GM23338 (cell line): ENCODE measurements at regions not wholly inside any gene's neighbourhood (a gene's known extent, or its start where the extent isn't known, plus 50 kb on each side); places are given as distances from the start of the nearest gene placed in this dataset.

Experiments used
- ATAC-seq: fragments of 200-7000 bp; cut with Tn5 transposase; 3 replicates; pipeline ENCODE4 v1.9.1; 2020
- DNase-seq: peaks from one replicate; pipeline ENCODE4 v3.0.0-alpha.2; 2015; ENCODE audit warnings: low spot score
- H2AFZ ChIP-seq: fragments of 200-600 bp; sonication (generic); 2 replicates; pipeline ENCODE4 v1.8.0; 2016; ENCODE audit warnings: antibody characterized with exemption, mild to moderate bottlenecking, moderate library complexity
- H3F3A ChIP-seq: fragments of 200-600 bp; sonication (generic); replicated peaks from 2 replicates; pipeline ENCODE4 v1.8.0; 2017; ENCODE audit warnings: antibody characterized with exemption, mixed run types, low read depth
- H3K27ac ChIP-seq: fragments of 200-600 bp; sonication (generic); 2 replicates; pipeline ENCODE4 v1.6.1; 2016; ENCODE audit warnings: low read depth
- H3K27me3 ChIP-seq: fragments of 200-600 bp; sonication (generic); 2 replicates; pipeline ENCODE4 v1.8.0; 2016; ENCODE audit warnings: mild to moderate bottlenecking, mixed run types, moderate library complexity; ENCODE audit not compliant: insufficient read depth
- H3K36me3 ChIP-seq: fragments of 200-600 bp; sonication (generic); 2 replicates; pipeline ENCODE4 v1.8.0; 2016; ENCODE audit warnings: mild to moderate bottlenecking; ENCODE audit not compliant: insufficient read depth
- H3K4me1 ChIP-seq: fragments of 200-600 bp; sonication (generic); 2 replicates; pipeline ENCODE4 v1.8.0; 2016; ENCODE audit warnings: mild to moderate bottlenecking, moderate library complexity; ENCODE audit not compliant: insufficient read depth
- H3K4me2 ChIP-seq: fragments of 200-600 bp; sonication (generic); 2 replicates; pipeline ENCODE4 v1.7.1; 2017; ENCODE audit warnings: mixed run types
- H3K4me3 ChIP-seq: fragments of 200-600 bp; sonication (generic); 2 replicates; pipeline ENCODE4 v1.6.1; 2016; ENCODE audit warnings: mixed run types
- H3K79me2 ChIP-seq: fragments of 200-600 bp; sonication (generic); replicated peaks from 2 replicates; pipeline ENCODE4 v1.8.0; 2017; ENCODE audit warnings: mild to moderate bottlenecking; ENCODE audit not compliant: insufficient read depth
- H3K9me2 ChIP-seq: fragments of 200-600 bp; sonication (generic); 2 replicates; pipeline ENCODE4 v1.8.0; 2017; ENCODE audit not compliant: insufficient read depth
- H4K20me1 ChIP-seq: fragments of 200-600 bp; sonication (generic); replicated peaks from 2 replicates; pipeline ENCODE4 v1.8.0; 2017; ENCODE audit warnings: mild to moderate bottlenecking; ENCODE audit not compliant: insufficient read depth
- H3K27ac Mint-ChIP-seq: 2 replicates; pipeline ENCODE4 v1.8.0; 2020; ENCODE audit warnings: inconsistent platforms, mild to moderate bottlenecking, moderate library complexity, mixed read lengths
- H3K27me3 Mint-ChIP-seq: 3 replicates; pipeline ENCODE4 v1.8.0; 2022; ENCODE audit warnings: low read depth, mild to moderate bottlenecking, moderate library complexity, mixed read lengths, inconsistent platforms; ENCODE audit not compliant: insufficient read depth, poor library complexity
- H3K36me3 Mint-ChIP-seq: 3 replicates; pipeline ENCODE4 v1.8.0; 2021; ENCODE audit warnings: low read depth, mild to moderate bottlenecking, inconsistent platforms, moderate library complexity, mixed read lengths
- H3K4me1 Mint-ChIP-seq: 3 replicates; pipeline ENCODE4 v1.8.0; 2020; ENCODE audit warnings: mild to moderate bottlenecking, inconsistent platforms, mixed read lengths
- H3K4me3 Mint-ChIP-seq: 3 replicates; pipeline ENCODE4 v1.8.0; 2021; ENCODE audit warnings: moderate library complexity, mild to moderate bottlenecking, inconsistent platforms, mixed read lengths
- H3K9me3 Mint-ChIP-seq: 3 replicates; pipeline ENCODE4 v1.8.0; 2020; ENCODE audit warnings: moderate library complexity, mild to moderate bottlenecking, inconsistent platforms, mixed read lengths
- CREB1 ChIP-seq: fragments of 250-450 bp; sonication (Bioruptor Pico); IDR thresholded peaks from 2 replicates; pipeline ENCODE4 v1.5.0; 2020; ENCODE audit warnings: low read depth, mild to moderate bottlenecking, moderate library complexity
- POLR2AphosphoS5 ChIP-seq: IDR thresholded peaks from 2 replicates; pipeline ENCODE4 v1.6.1; 2016; ENCODE audit warnings: antibody characterized with exemption, low read depth
- STAT1 ChIP-seq: IDR thresholded peaks from one replicate; pipeline ENCODE4 v1.6.1; 2016; ENCODE audit warnings: antibody characterized with exemption; ENCODE audit not compliant: unreplicated experiment
- ZNF331 ChIP-seq: fragments of 250-450 bp; sonication (Bioruptor Pico); IDR thresholded peaks from 2 replicates; pipeline ENCODE4 v1.5.0; 2020; ENCODE audit warnings: low read depth, mild to moderate bottlenecking, moderate library complexity
- TF ChIP-seq, protein P1 (sequence below), 2 experiments: fragments of 200-600 bp in 1 of 2; sonication (generic) in 1 of 2; conservative IDR thresholded peaks; 2 replicates each; pipeline versions ENCODE4 v1.5.1 to v1.6.1; 2016 to 2017; ENCODE audit warnings: antibody characterized with exemption in 2 of 2, low read depth in 2 of 2, mild to moderate bottlenecking in 2 of 2, moderate library complexity in 1 of 2
- TF ChIP-seq, protein P2 (sequence below): IDR thresholded peaks from 2 replicates; pipeline ENCODE4 v1.6.1; 2016; ENCODE audit warnings: antibody characterized with exemption
- TF ChIP-seq, protein P3 (sequence below): IDR thresholded peaks from one replicate; pipeline ENCODE4 v1.6.1; 2018; ENCODE audit warnings: antibody characterized with exemption; ENCODE audit not compliant: unreplicated experiment

DNA sequence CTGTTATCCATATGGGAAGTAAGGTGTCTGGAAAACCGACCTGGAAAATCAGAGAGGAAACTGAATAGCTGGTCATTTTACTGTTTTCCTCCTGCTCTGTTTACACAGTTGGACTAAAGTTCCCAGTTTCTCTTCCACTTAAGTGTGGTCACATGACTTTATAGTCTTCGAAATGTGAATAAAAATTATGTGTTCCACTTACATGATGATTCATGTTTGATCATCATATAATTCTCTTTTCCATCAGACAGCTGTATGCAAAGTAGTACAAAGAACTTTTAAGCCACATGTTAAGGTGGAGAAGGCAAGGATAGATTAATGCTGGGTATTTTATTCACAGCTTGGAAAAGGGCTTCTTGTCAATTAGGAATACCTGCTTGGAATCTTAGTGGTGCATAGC, 525.5 kb upstream of the BCHE start:
- no peaks in the 10 kb centered on the region for H3K9me3 Mint-ChIP-seq
- no peaks in the 10 kb centered on the region for H3K36me3 ChIP-seq
- H3K4me1 Mint-ChIP-seq: no peaks in the 10 kb centered on the region
- H3K4me2 ChIP-seq: no peak overlapping the region
- no peaks in the 10 kb centered on the region for H3F3A ChIP-seq
- no peak for DNase-seq
- no peak overlapping the region for H2AFZ ChIP-seq
- no peaks in the 10 kb centered on the region for H3K79me2 ChIP-seq
- no peaks in the 10 kb centered on the region for H3K27me3 Mint-ChIP-seq
- H3K9me2 ChIP-seq: no peaks in the 10 kb centered on the region
- no peak overlapping the region for H3K27ac ChIP-seq
- TF ChIP-seq, protein P1, sequence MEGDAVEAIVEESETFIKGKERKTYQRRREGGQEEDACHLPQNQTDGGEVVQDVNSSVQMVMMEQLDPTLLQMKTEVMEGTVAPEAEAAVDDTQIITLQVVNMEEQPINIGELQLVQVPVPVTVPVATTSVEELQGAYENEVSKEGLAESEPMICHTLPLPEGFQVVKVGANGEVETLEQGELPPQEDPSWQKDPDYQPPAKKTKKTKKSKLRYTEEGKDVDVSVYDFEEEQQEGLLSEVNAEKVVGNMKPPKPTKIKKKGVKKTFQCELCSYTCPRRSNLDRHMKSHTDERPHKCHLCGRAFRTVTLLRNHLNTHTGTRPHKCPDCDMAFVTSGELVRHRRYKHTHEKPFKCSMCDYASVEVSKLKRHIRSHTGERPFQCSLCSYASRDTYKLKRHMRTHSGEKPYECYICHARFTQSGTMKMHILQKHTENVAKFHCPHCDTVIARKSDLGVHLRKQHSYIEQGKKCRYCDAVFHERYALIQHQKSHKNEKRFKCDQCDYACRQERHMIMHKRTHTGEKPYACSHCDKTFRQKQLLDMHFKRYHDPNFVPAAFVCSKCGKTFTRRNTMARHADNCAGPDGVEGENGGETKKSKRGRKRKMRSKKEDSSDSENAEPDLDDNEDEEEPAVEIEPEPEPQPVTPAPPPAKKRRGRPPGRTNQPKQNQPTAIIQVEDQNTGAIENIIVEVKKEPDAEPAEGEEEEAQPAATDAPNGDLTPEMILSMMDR (conservative IDR thresholded peaks at IDR 0.05; ENCODE audit: low read depth in 2 of 2): no peak
- TF ChIP-seq, protein P2, sequence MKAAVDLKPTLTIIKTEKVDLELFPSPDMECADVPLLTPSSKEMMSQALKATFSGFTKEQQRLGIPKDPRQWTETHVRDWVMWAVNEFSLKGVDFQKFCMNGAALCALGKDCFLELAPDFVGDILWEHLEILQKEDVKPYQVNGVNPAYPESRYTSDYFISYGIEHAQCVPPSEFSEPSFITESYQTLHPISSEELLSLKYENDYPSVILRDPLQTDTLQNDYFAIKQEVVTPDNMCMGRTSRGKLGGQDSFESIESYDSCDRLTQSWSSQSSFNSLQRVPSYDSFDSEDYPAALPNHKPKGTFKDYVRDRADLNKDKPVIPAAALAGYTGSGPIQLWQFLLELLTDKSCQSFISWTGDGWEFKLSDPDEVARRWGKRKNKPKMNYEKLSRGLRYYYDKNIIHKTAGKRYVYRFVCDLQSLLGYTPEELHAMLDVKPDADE: no peak
- TF ChIP-seq ZNF331 (CRISPR knock-in tag): no peak
- no peak for TF ChIP-seq STAT1
- no peak for TF ChIP-seq CREB1 (CRISPR knock-in tag)
- TF ChIP-seq, protein P3, sequence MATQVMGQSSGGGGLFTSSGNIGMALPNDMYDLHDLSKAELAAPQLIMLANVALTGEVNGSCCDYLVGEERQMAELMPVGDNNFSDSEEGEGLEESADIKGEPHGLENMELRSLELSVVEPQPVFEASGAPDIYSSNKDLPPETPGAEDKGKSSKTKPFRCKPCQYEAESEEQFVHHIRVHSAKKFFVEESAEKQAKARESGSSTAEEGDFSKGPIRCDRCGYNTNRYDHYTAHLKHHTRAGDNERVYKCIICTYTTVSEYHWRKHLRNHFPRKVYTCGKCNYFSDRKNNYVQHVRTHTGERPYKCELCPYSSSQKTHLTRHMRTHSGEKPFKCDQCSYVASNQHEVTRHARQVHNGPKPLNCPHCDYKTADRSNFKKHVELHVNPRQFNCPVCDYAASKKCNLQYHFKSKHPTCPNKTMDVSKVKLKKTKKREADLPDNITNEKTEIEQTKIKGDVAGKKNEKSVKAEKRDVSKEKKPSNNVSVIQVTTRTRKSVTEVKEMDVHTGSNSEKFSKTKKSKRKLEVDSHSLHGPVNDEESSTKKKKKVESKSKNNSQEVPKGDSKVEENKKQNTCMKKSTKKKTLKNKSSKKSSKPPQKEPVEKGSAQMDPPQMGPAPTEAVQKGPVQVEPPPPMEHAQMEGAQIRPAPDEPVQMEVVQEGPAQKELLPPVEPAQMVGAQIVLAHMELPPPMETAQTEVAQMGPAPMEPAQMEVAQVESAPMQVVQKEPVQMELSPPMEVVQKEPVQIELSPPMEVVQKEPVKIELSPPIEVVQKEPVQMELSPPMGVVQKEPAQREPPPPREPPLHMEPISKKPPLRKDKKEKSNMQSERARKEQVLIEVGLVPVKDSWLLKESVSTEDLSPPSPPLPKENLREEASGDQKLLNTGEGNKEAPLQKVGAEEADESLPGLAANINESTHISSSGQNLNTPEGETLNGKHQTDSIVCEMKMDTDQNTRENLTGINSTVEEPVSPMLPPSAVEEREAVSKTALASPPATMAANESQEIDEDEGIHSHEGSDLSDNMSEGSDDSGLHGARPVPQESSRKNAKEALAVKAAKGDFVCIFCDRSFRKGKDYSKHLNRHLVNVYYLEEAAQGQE: no peak
- no peaks in the 10 kb centered on the region for H3K36me3 Mint-ChIP-seq
- H3K4me1 ChIP-seq: no peaks in the 10 kb centered on the region
- no peak for ATAC-seq
- H4K20me1 ChIP-seq: no peaks in the 10 kb centered on the region
- no peak overlapping the region for H3K27ac Mint-ChIP-seq
- no peak overlapping the region for H3K4me3 Mint-ChIP-seq
- no peak overlapping the region for H3K4me3 ChIP-seq
- no peaks in the 10 kb centered on the region for H3K27me3 ChIP-seq

DNA sequence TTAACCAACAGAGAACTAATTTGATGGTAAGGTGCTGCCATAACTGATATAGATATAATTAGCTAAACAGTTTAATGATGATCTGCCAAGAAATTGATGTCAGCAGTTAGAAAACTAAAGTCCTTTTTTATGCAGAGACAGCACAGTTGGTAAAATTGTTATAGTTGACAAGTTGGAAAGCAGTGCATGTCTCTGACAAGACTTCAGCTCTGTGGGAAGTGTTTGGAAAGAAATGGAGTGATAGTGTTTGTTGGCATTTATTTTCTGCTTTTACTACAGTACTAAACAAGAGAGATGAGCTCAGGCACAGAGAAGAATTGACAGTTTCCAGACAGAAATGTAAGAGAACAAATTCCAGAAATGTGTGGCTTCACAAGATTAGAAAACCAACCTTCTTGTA, 523.5 kb upstream of the BCHE start:
- Histone ChIP-seq H3F3A (no peaks in the 10 kb centered on the region), H3K79me2 (no peaks in the 10 kb centered on the region), H3K4me3 (no peak overlapping the region), H3K9me2 (no peaks in the 10 kb centered on the region), H3K4me1 (no peaks in the 10 kb centered on the region), H3K36me3 (no peaks in the 10 kb centered on the region), H4K20me1 (no peaks in the 10 kb centered on the region), H3K27me3 (no peaks in the 10 kb centered on the region), H3K27ac (no peak overlapping the region), H2AFZ (0 out of 2 replicates have a peak overlapping the region, but pooled peaks have one; percentile 18), H3K4me2 (no peak overlapping the region)
- Mint-ChIP-seq H3K27ac (no peak overlapping the region), H3K4me1 (no peaks in the 10 kb centered on the region), H3K36me3 (no peaks in the 10 kb centered on the region), H3K9me3 (no peaks in the 10 kb centered on the region; the same call in 2 of the 3 replicates), H3K27me3 (no peaks in the 10 kb centered on the region), H3K4me3 (no peak overlapping the region)
- ATAC-seq (no peak), DNase-seq (no peak)
- no peak for TF ChIP-seq POLR2AphosphoS5
- TF ChIP-seq, protein P1 (conservative IDR thresholded peaks at IDR 0.05; ENCODE audit: low read depth in 2 of 2): no peak
